ENCODE measurements at regions not wholly inside any gene's neighbourhood (a gene's known extent, or its start where the extent isn't known, plus 50 kb on each side); places are given as distances from the start of the nearest gene placed in this dataset.
"Not testable (repeated sequence)": the region's sequence is repeated elsewhere in the genome, so short reads cannot be mapped to it uniquely, and the experiment has no call there.

- no peak for DNase-seq
Observed at GRCh38 chr3:30319713-30320112, 286.7 kb upstream of the TGFBR2 start.

GRCh38 chr3:30320392-30320791, 286.0 kb upstream of the TGFBR2 start:
- Mint-ChIP-seq H3K36me3 (ENCODE audit: unreplicated experiment) (no peaks in the 10 kb centered on the region), H3K9me3 (ENCODE audit: unreplicated experiment) (no peaks in the 10 kb centered on the region), H3K4me3 (ENCODE audit: unreplicated experiment) (no peak overlapping the region), H3K4me1 (ENCODE audit: low read depth, unreplicated experiment) (no peaks in the 10 kb centered on the region), H3K27me3 (ENCODE audit: unreplicated experiment) (peaks cover 2% of the 10 kb centered on the region), H3K27ac (ENCODE audit: unreplicated experiment) (no peak overlapping the region)
- DNase-seq = no peak
- TF ChIP-seq CTCF (IDR thresholded peaks at IDR 0.05; ENCODE audit: partially characterized antibody, unreplicated experiment) = no peak

More at GRCh38 chr3:30319713-30320112, 286.7 kb upstream of the TGFBR2 start:
- no peaks in the 10 kb centered on the region for H3K9me3 Mint-ChIP-seq (ENCODE audit: unreplicated experiment)
- H3K27me3 Mint-ChIP-seq (ENCODE audit: unreplicated experiment) = peaks cover 2% of the 10 kb centered on the region
- TF ChIP-seq CTCF (IDR thresholded peaks at IDR 0.05; ENCODE audit: partially characterized antibody, unreplicated experiment) = no peak
- no peak overlapping the region for H3K27ac Mint-ChIP-seq (ENCODE audit: unreplicated experiment)
- H3K4me3 Mint-ChIP-seq (ENCODE audit: unreplicated experiment) = no peak overlapping the region
- no peaks in the 10 kb centered on the region for H3K36me3 Mint-ChIP-seq (ENCODE audit: unreplicated experiment)
- no peaks in the 10 kb centered on the region for H3K4me1 Mint-ChIP-seq (ENCODE audit: low read depth, unreplicated experiment)

GRCh38 chr3:30321065-30321464, 285.3 kb upstream of the TGFBR2 start:
- no peak for DNase-seq
- H3K36me3 Mint-ChIP-seq (ENCODE audit: unreplicated experiment) = no peaks in the 10 kb centered on the region
- no peak overlapping the region for H3K27ac Mint-ChIP-seq (ENCODE audit: unreplicated experiment)
- no peaks in the 10 kb centered on the region for H3K9me3 Mint-ChIP-seq (ENCODE audit: unreplicated experiment)
- H3K4me3 Mint-ChIP-seq (ENCODE audit: unreplicated experiment) = no peak overlapping the region
- H3K4me1 Mint-ChIP-seq (ENCODE audit: low read depth, unreplicated experiment) = no peaks in the 10 kb centered on the region
- peaks cover 2% of the 10 kb centered on the region for H3K27me3 Mint-ChIP-seq (ENCODE audit: unreplicated experiment)
- no peak for TF ChIP-seq CTCF (IDR thresholded peaks at IDR 0.05; ENCODE audit: partially characterized antibody, unreplicated experiment)

- not testable (repeated sequence) for H3K27me3 Mint-ChIP-seq (ENCODE audit: unreplicated experiment); H3K27ac Mint-ChIP-seq (ENCODE audit: unreplicated experiment); DNase-seq; H3K4me1 Mint-ChIP-seq (ENCODE audit: low read depth, unreplicated experiment); H3K36me3 Mint-ChIP-seq (ENCODE audit: unreplicated experiment); H3K9me3 Mint-ChIP-seq (ENCODE audit: unreplicated experiment); H3K4me3 Mint-ChIP-seq (ENCODE audit: unreplicated experiment)
Observed at GRCh38 chr3:30323649-30324048, 282.8 kb upstream of the TGFBR2 start.

GRCh38 chr3:30324587-30324986, 281.8 kb upstream of the TGFBR2 start:
- no peak overlapping the region for H3K27ac Mint-ChIP-seq (ENCODE audit: unreplicated experiment)
- no peak overlapping the region for H3K4me3 Mint-ChIP-seq (ENCODE audit: unreplicated experiment)
- DNase-seq = no peak
- H3K4me1 Mint-ChIP-seq (ENCODE audit: low read depth, unreplicated experiment) = no peaks in the 10 kb centered on the region
- peaks cover 2% of the 10 kb centered on the region for H3K27me3 Mint-ChIP-seq (ENCODE audit: unreplicated experiment)
- no peak for TF ChIP-seq CTCF (IDR thresholded peaks at IDR 0.05; ENCODE audit: partially characterized antibody, unreplicated experiment)
- H3K9me3 Mint-ChIP-seq (ENCODE audit: unreplicated experiment) = no peaks in the 10 kb centered on the region
- no peaks in the 10 kb centered on the region for H3K36me3 Mint-ChIP-seq (ENCODE audit: unreplicated experiment)

GRCh38 chr3:30327976-30328375, 278.4 kb upstream of the TGFBR2 start:
- not testable (repeated sequence) for DNase-seq; H3K27ac Mint-ChIP-seq (ENCODE audit: unreplicated experiment); H3K36me3 Mint-ChIP-seq (ENCODE audit: unreplicated experiment); H3K27me3 Mint-ChIP-seq (ENCODE audit: unreplicated experiment); H3K4me1 Mint-ChIP-seq (ENCODE audit: low read depth, unreplicated experiment); H3K9me3 Mint-ChIP-seq (ENCODE audit: unreplicated experiment); H3K4me3 Mint-ChIP-seq (ENCODE audit: unreplicated experiment)

GRCh38 chr3:30328935-30329334, 277.5 kb upstream of the TGFBR2 start:
- H3K27ac Mint-ChIP-seq (ENCODE audit: unreplicated experiment); DNase-seq; H3K4me1 Mint-ChIP-seq (ENCODE audit: low read depth, unreplicated experiment); H3K4me3 Mint-ChIP-seq (ENCODE audit: unreplicated experiment); H3K27me3 Mint-ChIP-seq (ENCODE audit: unreplicated experiment); H3K9me3 Mint-ChIP-seq (ENCODE audit: unreplicated experiment); H3K36me3 Mint-ChIP-seq (ENCODE audit: unreplicated experiment): not testable (repeated sequence)
